ENCODE measurements at regions not wholly inside any gene's neighbourhood (a gene's known extent, or its start where the extent isn't known, plus 50 kb on each side); places are given as distances from the start of the nearest gene placed in this dataset.

DNA sequence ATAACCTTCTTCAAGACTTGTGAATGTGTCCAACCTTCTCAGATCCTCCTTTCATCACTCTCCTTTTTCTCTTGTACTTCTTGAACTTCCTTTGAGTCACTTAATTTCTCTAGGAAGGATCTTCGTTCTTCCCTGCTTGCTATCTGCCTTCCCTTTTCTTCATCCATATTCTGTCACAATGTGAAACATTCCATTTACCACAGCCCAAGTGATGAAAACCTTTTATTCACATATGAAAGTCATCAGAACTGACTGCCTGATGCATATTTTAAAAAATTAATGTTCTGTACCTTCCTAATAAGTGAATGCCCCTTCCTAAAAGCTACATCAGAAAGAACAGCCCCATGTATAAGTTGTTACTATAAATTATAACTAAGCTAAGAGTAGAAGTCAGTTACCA lies 520.4 kb upstream of the LUZP2 start:
- TF ChIP-seq, protein P1, sequence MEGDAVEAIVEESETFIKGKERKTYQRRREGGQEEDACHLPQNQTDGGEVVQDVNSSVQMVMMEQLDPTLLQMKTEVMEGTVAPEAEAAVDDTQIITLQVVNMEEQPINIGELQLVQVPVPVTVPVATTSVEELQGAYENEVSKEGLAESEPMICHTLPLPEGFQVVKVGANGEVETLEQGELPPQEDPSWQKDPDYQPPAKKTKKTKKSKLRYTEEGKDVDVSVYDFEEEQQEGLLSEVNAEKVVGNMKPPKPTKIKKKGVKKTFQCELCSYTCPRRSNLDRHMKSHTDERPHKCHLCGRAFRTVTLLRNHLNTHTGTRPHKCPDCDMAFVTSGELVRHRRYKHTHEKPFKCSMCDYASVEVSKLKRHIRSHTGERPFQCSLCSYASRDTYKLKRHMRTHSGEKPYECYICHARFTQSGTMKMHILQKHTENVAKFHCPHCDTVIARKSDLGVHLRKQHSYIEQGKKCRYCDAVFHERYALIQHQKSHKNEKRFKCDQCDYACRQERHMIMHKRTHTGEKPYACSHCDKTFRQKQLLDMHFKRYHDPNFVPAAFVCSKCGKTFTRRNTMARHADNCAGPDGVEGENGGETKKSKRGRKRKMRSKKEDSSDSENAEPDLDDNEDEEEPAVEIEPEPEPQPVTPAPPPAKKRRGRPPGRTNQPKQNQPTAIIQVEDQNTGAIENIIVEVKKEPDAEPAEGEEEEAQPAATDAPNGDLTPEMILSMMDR (IDR thresholded peaks at IDR 0.05 in 4 of 5, conservative IDR thresholded peaks at IDR 0.05 in 1 of 5), result no peak
- TF ChIP-seq POLR2A (IDR thresholded peaks at IDR 0.05), result no peak
